Smooth muscle cell of the brain vasculature (primary cell): ENCODE measurements at regions not wholly inside any gene's neighbourhood (a gene's known extent, or its start where the extent isn't known, plus 50 kb on each side); places are given as distances from the start of the nearest gene placed in this dataset.
"Not testable (repeated sequence)": the region's sequence is repeated elsewhere in the genome, so short reads cannot be mapped to it uniquely, and the experiment has no call there.

Source experiments
- DNase-seq: peaks from one replicate; pipeline ENCODE4 v3.0.0-alpha.2; 2012; ENCODE audit warnings: low read depth, low spot score

GRCh38 chr15:79602731-79603130, 170.6 kb downstream of the MINAR1 start:
- DNase-seq, result no peak

DNA sequence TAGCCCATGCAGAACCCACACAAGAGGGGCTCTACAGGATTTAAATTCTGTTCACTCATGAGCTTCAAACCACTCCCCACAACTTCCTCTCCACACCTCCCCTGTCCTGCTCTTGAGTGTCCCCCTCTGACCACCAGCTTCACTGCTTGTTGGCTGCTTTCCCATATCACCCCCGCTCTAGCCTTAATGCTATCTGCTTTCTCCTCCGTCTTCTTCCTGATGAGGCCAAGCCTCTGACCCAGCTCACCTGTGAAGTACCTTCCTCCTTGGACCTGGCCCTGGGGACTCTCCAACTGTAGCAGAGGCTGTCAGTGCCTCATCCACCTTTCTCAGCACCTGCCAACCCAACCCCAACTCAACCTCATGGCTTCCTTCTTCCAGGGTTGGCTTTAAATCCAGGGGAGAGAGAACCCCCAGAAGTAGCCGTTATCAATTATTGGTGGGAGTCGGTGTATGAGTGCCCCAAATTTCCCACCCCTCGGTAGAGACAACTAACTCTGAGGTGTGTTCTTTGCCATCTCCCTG, 174.8 kb downstream of the MINAR1 start:
- no peak for DNase-seq

GRCh38 chr15:79608066-79608864, 176.1 kb downstream of the MINAR1 start:
- no peak for DNase-seq

DNA sequence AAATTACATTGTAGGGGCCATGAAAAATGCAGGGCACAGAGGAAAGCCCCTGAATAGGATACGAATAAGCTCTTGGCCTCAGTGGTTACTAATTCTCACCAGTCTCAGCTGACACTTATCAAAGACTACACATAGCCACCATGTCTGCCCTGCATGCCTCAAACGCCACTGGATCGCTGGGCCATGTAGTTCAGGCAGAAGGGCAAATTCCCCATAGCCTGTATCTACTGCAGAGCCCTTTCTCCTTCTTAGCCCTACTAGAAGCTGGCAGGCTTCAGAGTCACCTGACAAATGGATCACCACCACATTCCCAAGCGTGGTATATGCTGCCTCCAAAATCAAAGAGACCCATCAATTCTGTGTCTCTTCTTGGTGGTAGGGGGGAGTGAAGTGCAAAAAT, 177.4 kb downstream of the MINAR1 start:
- no peak for DNase-seq

- DNase-seq, result no peak
Observed at GRCh38 chr15:79610021-79610420, 177.9 kb downstream of the MINAR1 start.

DNA sequence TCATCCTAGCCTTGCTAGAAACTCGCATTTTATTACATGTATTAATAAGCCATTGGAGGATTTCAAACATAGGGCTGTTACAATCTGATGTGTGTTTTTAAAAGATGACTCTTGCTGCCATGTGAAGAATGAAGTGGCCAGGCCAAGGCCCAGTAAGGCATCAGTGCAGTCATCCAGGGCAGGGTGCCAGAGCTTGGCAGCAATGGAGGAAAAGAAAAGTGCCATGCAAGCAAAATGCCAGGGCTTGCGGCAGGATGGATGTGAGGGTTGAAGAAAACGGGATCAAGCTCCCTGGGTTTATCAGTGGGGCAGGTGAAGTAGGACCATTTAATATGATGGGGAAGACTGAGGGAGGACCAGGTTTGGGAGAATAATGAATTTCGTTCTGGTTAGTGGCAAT, 183.6 kb downstream of the MINAR1 start:
- DNase-seq, result no peak

GRCh38 chr15:79617071-79617470, 184.9 kb downstream of the MINAR1 start:
- no peak for DNase-seq

DNA sequence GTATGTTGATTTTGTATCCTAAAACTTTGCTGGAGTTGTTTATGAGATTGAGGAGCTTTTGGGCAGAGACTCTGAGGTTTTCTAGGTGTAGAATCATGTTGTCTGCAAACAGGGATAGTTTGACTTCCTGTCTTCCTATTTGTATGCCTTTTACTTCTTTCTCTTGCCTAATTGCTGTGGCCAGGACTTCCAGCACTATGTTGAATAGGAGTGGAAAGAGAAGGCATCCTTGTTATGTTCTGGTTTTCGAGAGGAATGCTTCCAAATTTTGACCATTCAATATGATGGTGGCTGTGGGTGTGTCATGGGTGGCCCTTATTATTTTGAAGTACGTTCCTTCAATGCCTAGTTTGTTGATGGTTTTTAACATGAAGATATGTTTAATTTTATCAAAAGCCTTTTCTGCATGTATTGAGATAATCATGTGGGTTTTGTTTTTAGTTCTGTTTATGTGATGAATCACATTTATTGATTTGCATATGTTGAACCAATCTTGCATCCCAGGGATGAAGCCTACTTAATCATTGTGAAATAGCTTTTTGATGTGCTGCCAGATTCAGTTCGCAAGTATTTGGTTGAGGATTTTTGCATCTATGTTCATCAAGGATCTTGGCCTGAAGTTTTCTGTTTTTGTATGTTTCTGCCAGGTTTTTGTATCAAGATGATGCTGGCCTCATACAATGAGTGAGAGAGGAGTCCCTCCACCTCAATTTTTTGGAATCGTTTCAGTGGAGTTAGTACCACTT, 188.1 kb downstream of the MINAR1 start:
- DNase-seq, result no peak

DNA sequence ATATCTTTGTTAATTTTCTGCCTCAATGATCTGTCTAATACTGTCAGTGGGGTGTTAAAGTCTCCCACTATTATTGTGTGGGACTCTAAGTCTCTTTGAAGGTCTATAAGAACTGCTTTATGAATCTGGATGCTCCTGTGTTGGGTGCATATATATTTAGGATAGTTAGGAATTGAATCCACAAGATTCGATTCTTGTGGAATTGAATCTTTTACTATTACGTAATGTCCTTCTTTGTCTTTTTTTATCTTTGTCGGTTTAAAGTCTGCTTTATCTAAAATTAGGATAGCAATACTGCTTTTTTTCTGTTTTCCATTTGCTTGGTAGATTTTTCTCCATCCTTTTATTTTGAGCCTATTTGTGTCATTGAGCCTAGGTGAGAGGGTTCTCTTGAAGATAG, 189.7 kb downstream of the MINAR1 start:
- not testable (repeated sequence) for DNase-seq

GRCh38 chr15:79623488-79623887, 191.4 kb downstream of the MINAR1 start:
- no peak for DNase-seq

- DNase-seq, result no peak
Observed at GRCh38 chr15:79629687-79630086, 197.6 kb downstream of the MINAR1 start.

DNA sequence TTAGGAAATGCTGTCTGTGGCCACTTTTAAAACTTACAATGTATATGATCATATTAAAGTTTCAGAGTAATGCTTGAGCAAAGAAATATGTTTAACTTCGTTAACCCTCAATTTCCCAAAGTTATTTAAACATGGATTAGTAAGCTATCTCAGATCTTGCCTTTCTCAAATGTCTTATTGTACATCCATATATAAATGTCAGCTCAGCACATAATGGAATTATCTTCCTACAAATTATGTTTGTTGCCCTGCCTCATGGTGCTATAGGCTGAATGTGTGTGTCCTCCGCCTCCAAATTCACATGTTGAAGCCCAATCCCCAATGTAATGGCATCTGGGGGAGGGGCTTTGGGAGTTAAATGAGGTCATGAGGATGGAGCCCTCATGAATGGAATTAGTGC, 200.3 kb downstream of the MINAR1 start:
- no peak for DNase-seq

GRCh38 chr15:79635149-79635771, 203.1 kb downstream of the MINAR1 start:
- no peak for DNase-seq

DNA sequence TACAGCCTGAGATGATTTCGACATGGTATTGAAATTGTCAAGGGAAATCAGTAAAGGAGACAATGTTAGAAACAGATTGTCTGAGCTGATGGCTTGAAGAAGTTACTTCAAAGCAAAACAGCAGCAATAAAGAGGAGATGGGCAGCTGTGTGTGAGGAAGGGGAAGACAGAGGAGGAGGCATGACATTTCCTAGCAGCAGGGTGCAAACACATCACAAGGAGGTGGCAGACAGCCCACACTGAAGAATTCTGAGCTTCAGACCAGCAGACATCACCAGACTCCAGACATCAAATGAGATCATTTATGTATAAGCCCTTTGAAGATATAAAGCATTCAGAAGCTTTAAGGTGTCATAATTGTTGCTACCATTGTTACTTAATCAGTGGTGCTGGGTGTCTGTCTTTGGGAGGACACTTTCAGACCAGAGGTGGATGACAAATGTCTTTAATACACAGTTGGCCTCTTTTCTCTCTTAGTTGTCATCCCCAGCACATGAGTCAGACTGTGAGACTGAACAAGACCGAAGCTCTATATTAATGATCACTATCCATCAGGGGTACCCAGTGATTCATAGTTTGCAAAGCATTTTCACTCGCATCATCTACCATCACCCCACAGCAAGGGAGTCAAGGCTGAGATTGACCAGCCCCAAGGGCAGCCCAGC, 203.9 kb downstream of the MINAR1 start:
- DNase-seq, result no peak

- no peak for DNase-seq
Observed at GRCh38 chr15:79640206-79640605, 208.1 kb downstream of the MINAR1 start.

- DNase-seq, result no peak
Observed at GRCh38 chr15:79641841-79642240, 209.7 kb downstream of the MINAR1 start.

GRCh38 chr15:79643393-79643792, 211.3 kb downstream of the MINAR1 start:
- no peak for DNase-seq

GRCh38 chr15:79644091-79644490, 212.0 kb downstream of the MINAR1 start:
- DNase-seq, result no peak

DNA sequence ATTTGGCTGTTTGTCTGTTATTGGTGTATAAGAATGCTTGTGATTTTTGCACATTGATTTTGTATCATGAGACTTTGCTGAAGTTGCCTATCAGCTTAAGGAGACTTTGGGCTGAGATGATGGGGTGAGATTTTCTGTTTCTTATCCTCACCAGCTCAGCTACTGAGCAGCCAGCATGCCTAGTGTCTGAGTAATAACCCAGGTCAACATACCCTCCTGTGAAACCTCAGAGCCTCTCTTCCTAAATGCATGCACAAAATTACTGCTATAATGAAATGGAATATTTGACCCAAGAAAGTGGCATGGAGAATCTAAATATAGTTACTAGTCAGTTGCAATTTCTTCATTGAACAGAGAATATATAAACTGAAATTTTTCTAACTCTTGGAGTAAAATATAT, 220.8 kb downstream of the MINAR1 start:
- DNase-seq, result not testable (repeated sequence)

- DNase-seq, result no peak
Observed at GRCh38 chr15:79653533-79653932, 221.4 kb downstream of the MINAR1 start.

DNA sequence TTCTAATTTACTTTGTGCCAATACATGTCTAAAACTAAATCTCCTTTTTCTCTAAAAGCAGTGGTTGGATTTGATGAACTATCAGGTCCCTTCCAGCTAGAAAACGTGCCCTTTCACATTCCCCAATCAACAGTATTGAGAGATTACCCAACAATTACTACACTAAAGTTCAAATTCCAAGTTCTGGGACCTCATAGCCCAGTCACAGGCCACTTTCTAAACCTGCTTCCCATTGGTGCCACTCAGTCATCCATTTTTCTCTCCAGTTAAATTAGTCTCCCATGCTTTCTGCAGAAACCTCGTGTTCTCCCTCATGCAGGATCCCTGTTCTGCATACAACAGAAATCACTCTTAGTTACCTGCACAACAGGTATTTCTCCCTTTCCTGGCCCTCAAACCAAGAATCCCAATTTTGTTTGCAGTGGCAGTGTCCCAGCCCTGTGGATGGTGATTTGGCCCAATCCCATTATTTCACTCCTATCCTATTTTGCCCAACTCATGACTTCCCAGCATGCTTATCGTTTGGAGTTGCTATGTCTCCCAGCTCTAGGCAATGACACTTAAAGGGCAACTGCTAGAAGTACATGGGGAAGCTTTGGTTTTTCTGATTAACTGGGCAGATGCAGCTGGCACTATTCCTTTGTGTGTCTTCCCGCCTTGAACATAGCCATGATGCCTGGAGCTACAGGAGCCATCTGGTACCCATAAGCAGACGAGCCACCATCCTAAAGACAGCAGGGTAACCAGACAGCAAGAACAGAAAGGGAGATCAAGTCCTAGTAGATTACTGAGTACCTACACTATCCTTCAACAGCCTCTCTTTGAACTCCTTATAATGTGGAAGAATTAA, 224.2 kb downstream of the MINAR1 start:
- no peak for DNase-seq
